Gastrocnemius medialis (tissue), 4 donors: ENCODE measurements at regions not wholly inside any gene's neighbourhood (a gene's known extent, or its start where the extent isn't known, plus 50 kb on each side); places are given as distances from the start of the nearest gene placed in this dataset.
A peak's percentile ranks its signal among the peaks of the same experiment; 100 is the strongest.

Experiments used
- ATAC-seq, 2 donors: fragments of 150-250 bp; one replicate each; pipeline ENCODE4 v1.9.1; 2016
- DNase-seq, 2 donors: peaks; one replicate each; pipeline ENCODE4 v3.0.0-alpha.2; 2019
- H3K27ac ChIP-seq, 4 donors: fragments of 200-600 bp; sonication (generic); 1 replicate in 1 of 4; 2 replicates in 3 of 4; pipeline ENCODE4 v1.5.1; 2016 to 2018; ENCODE audit warnings: mild to moderate bottlenecking in 2 of 4, moderate library complexity in 1 of 4
- H3K27me3 ChIP-seq, 3 donors: fragments of 200-600 bp; sonication (generic) in 2 of 3; 1 replicate in 1 of 3; 2 replicates in 2 of 3; pipeline versions ENCODE4 v1.5.1 to v1.6.0; 2016 to 2019; ENCODE audit warnings: mild to moderate bottlenecking in 1 of 3, moderate library complexity in 1 of 3
- H3K36me3 ChIP-seq, 2 donors: fragments of 200-600 bp; sonication (generic) in 1 of 2; one replicate each; pipeline ENCODE4 v1.5.1; 2017 to 2018
- H3K4me1 ChIP-seq, 2 donors: fragments of 200-600 bp; sonication (generic) in 1 of 2; one replicate each; pipeline ENCODE4 v1.5.1; 2016 to 2017; ENCODE audit warnings: mild to moderate bottlenecking in 2 of 2
- H3K4me3 ChIP-seq, 4 donors: fragments of 200-600 bp; sonication (generic) in 3 of 4; 1 replicate in 1 of 4; 2 replicates in 3 of 4; pipeline ENCODE4 v1.5.1; 2016 to 2019; ENCODE audit warnings: mild to moderate bottlenecking in 2 of 4
- H3K9me3 ChIP-seq, 3 donors: fragments of 200-600 bp; sonication (generic) in 2 of 3; 1 replicate in 1 of 3; 2 replicates in 2 of 3; pipeline ENCODE4 v1.5.1; 2016 to 2019
- CTCF ChIP-seq, 5 experiments: fragments of 450-650 bp in 3 of 5; fragments of 200-600 bp in 2 of 5; sonication (generic) in 2 of 5; IDR thresholded peaks in 4 of 5; conservative IDR thresholded peaks in 1 of 5; 1 replicate in 4 of 5; 2 replicates in 1 of 5; pipeline ENCODE4 v1.5.1; 2016 to 2019; ENCODE audit warnings: antibody characterized with exemption in 5 of 5, mild to moderate bottlenecking in 3 of 5, moderate library complexity in 3 of 5
- POLR2A ChIP-seq, 2 donors: fragments of 450-650 bp; IDR thresholded peaks; one replicate each; pipeline ENCODE4 v1.6.1; 2017; ENCODE audit warnings: antibody characterized with exemption in 2 of 2, mild to moderate bottlenecking in 2 of 2, moderate library complexity in 2 of 2
- in situ Hi-C, 4 donors: fragments of 200-750 bp; cut with MboI; loops; one replicate each; pipeline versions ENCODE4 v1.15.0 to v1.8.0; 2017; ENCODE audit warnings: low sequenced_read_pairs in 4 of 4
- intact Hi-C: fragments of 100-400 bp; cut with DNase I; formaldehyde crosslinking; loops from one replicate; pipeline ENCODE4 v1.15.1; 2023; ENCODE audit warnings: low total_unique reads

DNA sequence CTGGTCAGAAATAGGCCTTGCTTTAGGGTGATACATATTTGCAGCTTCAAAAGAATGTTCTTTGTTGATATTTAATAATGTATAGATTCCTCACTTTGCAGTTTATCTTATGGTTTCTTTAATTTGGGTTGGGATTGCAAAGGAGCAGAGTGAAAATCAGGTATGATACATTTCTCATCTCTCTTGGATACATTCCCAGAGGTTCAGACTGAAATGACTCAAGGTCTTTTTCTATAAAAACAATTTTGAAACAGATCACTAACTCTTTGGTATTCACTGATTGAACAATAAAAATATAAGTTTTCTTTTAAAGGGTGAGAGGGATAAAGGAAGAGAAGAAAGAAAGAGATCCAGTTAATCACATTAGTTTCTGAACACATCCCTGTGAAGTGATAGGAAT lies 606.5 kb upstream of the CAMK1G start:
- intact Hi-C loops = no loop called here
- no peaks in the 10 kb centered on the region for H3K4me1 ChIP-seq
- H3K9me3 ChIP-seq = no peaks in the 10 kb centered on the region
- no peaks in the 10 kb centered on the region for H3K36me3 ChIP-seq
- no peak overlapping the region for H3K4me3 ChIP-seq
- H3K27ac ChIP-seq = no peak overlapping the region
- ATAC-seq (no peak), DNase-seq (no peak)
- H3K27me3 ChIP-seq = no peaks in the 10 kb centered on the region
- TF ChIP-seq CTCF (IDR thresholded peaks at IDR 0.05 in 4 of 5, conservative IDR thresholded peaks at IDR 0.05 in 1 of 5) (no peak), POLR2A (IDR thresholded peaks at IDR 0.05) (no peak)
- in situ Hi-C loops = no loop called here

DNA sequence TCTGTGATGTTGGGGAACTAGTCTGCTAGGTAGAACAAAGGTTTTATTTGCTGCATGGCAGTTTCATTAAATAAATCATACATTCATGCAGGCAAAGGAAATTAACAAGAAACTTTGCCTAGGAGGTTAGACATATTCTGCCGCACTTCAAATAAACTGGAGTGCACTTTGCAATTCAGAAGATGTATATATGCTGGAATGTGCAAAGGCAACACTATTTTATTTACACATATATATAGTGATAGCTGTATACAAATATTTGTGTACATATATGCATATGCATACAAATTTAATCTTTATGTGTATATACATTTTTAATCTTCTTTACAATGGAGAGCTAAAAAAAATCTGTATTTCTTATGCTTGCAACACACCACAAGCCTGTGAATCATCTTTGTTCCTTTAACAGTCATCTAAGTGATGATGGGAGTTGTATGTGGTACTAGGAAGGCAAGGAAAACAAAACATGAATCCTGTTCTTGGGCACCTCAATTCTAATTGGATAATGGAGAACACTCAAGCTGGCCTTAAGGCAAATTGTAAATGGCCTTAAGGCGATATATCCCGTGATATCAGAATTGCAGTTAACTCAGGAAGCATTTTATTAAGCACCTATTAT lies 605.8 kb upstream of the CAMK1G start:
- H3K9me3 ChIP-seq = no peaks in the 10 kb centered on the region
- no peaks in the 10 kb centered on the region for H3K4me1 ChIP-seq
- intact Hi-C loops (no loop called here), in situ Hi-C loops (no loop called here)
- H3K4me3 ChIP-seq = no peak overlapping the region
- H3K36me3 ChIP-seq = no peaks in the 10 kb centered on the region
- TF ChIP-seq CTCF (IDR thresholded peaks at IDR 0.05 in 4 of 5, conservative IDR thresholded peaks at IDR 0.05 in 1 of 5) (no peak), POLR2A (IDR thresholded peaks at IDR 0.05) (no peak)
- ATAC-seq (no peak), DNase-seq (no peak)
- H3K27ac ChIP-seq = no peak overlapping the region
- H3K27me3 ChIP-seq = no peaks in the 10 kb centered on the region

- H3K27ac ChIP-seq = no peak overlapping the region
- H3K9me3 ChIP-seq = no peaks in the 10 kb centered on the region
- in situ Hi-C loops (no loop called here), intact Hi-C loops (no loop called here)
- no peaks in the 10 kb centered on the region for H3K27me3 ChIP-seq
- DNase-seq (no peak), ATAC-seq (no peak)
- no peak overlapping the region for H3K4me3 ChIP-seq
- no peaks in the 10 kb centered on the region for H3K4me1 ChIP-seq
- TF ChIP-seq POLR2A (IDR thresholded peaks at IDR 0.05) (no peak), CTCF (IDR thresholded peaks at IDR 0.05 in 4 of 5, conservative IDR thresholded peaks at IDR 0.05 in 1 of 5) (no peak)
- no peaks in the 10 kb centered on the region for H3K36me3 ChIP-seq
Observed at GRCh38 chr1:208979776-208980175, 603.7 kb upstream of the CAMK1G start.

DNA sequence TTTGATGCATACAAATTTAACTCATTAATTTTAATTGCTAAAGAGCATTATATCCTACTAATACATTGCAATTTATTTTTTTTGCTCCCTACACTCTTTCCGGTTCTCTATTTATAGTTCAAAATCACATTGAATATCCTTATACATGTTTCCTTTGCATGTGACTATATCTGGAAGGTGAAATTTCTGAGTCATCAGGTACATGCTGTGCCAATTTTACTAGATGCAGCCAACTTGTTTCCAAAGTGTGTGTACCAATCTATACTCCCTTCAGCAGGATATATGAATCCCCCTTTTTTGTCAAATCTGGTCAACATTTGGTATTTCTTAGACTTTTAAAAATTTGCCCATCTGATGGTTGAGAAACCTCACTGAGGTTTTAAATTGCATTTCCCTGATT lies 602.9 kb upstream of the CAMK1G start:
- H3K4me1 ChIP-seq = no peaks in the 10 kb centered on the region
- no peak overlapping the region for H3K4me3 ChIP-seq
- DNase-seq = no peak
- TF ChIP-seq CTCF (IDR thresholded peaks at IDR 0.05 in 4 of 5, conservative IDR thresholded peaks at IDR 0.05 in 1 of 5) = no peak
- TF ChIP-seq POLR2A (IDR thresholded peaks at IDR 0.05) = no peak
- H3K27ac ChIP-seq = no peak overlapping the region
- intact Hi-C loops = no loop called here
- in situ Hi-C loops = no loop called here
- ATAC-seq = no peak
- H3K9me3 ChIP-seq = no peaks in the 10 kb centered on the region
- no peaks in the 10 kb centered on the region for H3K27me3 ChIP-seq
- H3K36me3 ChIP-seq = no peaks in the 10 kb centered on the region

- peak overlapping the region in 3 of 4 donors; percentile 6 to 51 (median 29) for H3K27ac ChIP-seq
- in situ Hi-C loops = no loop called here
- ATAC-seq = peak; percentile 68 to 74
- TF ChIP-seq CTCF (IDR thresholded peaks at IDR 0.05 in 4 of 5, conservative IDR thresholded peaks at IDR 0.05 in 1 of 5) (no peak), POLR2A (IDR thresholded peaks at IDR 0.05) (no peak)
- H3K4me1 ChIP-seq = no peaks in the 10 kb centered on the region
- no peaks in the 10 kb centered on the region for H3K27me3 ChIP-seq
- intact Hi-C loops = no loop called here
- no peaks in the 10 kb centered on the region for H3K9me3 ChIP-seq
- DNase-seq = no peak
- H3K4me3 ChIP-seq = no peak overlapping the region
- no peaks in the 10 kb centered on the region for H3K36me3 ChIP-seq
Observed at GRCh38 chr1:208985231-208985630, 598.3 kb upstream of the CAMK1G start.
